Amygdala (tissue), 56 donors: ENCODE measurements at regions not wholly inside any gene's neighbourhood (a gene's known extent, or its start where the extent isn't known, plus 50 kb on each side); places are given as distances from the start of the nearest gene placed in this dataset.

Experiments
- DNase-seq, 56 donors: peaks; one replicate each; lab custom pipeline; 2025; lab: John Stamatoyannopoulos, UW

GRCh38 chr13:30128095-30128494 is 179.3 kb downstream of the KATNAL1 start:
- no peak for DNase-seq

DNA sequence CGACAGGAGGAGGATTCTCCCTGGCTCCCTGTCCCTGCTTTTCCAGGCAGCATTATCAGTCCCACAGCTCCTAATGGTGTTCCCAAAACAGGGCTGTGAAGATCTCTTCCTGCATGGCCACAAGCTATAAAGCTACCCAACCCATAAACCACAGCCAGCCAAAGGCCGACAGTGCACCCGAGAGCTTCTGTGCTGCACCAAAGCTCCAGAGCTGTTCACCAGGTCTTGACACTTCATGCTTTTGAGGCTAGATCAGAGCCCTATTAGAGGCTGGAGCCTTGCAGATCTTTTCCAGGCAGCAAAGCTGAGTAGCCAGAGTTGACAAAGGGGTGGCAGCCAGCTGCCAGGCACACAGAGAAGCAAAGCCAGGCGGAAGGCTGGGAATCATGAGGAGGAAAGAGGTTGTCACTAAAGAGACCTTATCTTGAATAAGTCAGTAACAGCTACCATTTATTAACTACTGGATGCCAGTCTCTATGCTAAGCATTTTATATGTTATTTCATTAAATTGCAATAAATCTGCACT is 180.4 kb downstream of the KATNAL1 start:
- no peak for DNase-seq

GRCh38 chr13:30125422-30126073 is 181.8 kb downstream of the KATNAL1 start:
- peak in 2 of 56 donors; percentile 10 to 20 for DNase-seq

GRCh38 chr13:30124131-30124768 is 183.1 kb downstream of the KATNAL1 start:
- no peak for DNase-seq

GRCh38 chr13:30123575-30123974 is 183.8 kb downstream of the KATNAL1 start:
- DNase-seq: no peak

DNA sequence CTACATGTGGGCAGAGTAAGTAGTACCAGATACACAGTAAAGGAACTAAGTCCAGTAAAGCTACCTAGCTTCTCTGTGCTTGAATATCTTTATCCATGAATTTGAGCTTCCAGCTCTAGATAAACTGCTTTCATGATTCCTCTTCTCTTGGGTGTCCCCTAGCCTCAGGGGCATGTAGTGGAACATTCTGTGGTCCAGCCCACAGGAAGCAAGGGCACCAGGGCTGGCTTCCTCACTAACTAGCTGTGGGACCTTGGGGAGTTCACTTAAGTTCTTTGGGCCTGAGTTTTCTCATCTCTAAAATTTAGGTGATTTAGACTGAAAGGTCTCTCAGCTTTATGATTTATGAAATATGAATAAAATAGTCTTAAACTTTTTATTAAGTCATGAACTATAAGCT is 185.7 kb downstream of the KATNAL1 start:
- no peak for DNase-seq

GRCh38 chr13:30121244-30121643 is 186.1 kb downstream of the KATNAL1 start:
- DNase-seq: no peak

DNA sequence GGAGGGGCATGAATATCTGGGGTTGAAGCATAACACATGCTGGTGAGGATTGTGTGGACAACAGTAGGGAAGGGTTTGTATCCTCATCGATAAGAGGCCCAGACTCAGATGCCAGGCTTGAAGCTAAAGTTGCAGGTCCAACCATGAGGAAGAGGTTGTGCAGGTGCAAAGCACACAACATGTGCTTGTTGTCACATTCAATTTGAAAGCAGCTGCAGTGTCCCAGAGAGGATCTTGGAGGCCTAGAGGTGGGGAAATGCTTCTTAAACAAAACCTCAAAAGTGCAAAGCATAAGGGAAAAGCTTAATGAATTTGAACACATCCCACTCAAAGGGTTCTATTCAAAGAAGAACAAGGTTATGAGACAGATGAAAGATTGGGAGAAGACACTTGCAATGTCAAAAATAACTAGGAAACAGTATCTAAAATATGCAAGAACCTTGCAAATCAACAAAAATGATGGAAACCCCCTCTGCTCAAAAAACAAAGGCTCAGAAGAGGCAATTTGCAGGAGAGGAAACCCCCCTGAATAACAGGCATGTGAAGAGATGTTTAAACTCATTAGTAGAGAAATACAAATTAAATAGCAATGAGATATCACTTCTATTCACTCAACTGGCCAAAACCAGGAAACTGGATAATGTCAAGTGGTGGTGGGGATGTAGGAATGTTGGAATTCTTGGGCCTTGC is 187.1 kb downstream of the KATNAL1 start:
- no peak for DNase-seq

- DNase-seq: no peak
Measured at GRCh38 chr13:30119476-30119875, 187.9 kb downstream of the KATNAL1 start.

GRCh38 chr13:30116379-30116778 is 191.0 kb downstream of the KATNAL1 start:
- no peak for DNase-seq

- no peak for DNase-seq
Measured at GRCh38 chr13:30115257-30115600, 192.1 kb downstream of the KATNAL1 start.

GRCh38 chr13:30114571-30115256 is 192.6 kb downstream of the KATNAL1 start:
- peak in 55 of 56 donors; percentile 19 to 93 (median 72) for DNase-seq

- peak in 2 of 56 donors; percentile 4 to 19 for DNase-seq
Measured at GRCh38 chr13:30113983-30114570, 193.3 kb downstream of the KATNAL1 start.

DNA sequence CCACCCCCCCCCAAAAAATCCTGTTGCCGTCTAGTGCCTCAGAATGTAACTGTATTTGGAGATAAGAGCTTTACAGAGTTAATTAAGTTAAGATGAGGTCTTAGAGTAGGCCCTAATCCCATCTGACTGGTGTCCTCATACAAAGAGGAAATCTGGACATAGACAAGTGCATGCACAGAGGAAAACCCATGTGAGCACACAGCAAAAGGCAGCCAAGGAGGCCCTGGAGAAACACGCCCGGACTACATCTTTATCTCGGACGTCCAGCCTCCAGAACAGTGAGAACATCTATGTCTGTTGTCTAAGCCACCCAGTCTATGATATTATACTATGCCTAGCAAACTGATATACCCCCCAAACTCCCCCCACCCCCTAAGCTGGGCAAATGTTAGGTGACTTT is 193.8 kb downstream of the KATNAL1 start:
- no peak for DNase-seq

DNA sequence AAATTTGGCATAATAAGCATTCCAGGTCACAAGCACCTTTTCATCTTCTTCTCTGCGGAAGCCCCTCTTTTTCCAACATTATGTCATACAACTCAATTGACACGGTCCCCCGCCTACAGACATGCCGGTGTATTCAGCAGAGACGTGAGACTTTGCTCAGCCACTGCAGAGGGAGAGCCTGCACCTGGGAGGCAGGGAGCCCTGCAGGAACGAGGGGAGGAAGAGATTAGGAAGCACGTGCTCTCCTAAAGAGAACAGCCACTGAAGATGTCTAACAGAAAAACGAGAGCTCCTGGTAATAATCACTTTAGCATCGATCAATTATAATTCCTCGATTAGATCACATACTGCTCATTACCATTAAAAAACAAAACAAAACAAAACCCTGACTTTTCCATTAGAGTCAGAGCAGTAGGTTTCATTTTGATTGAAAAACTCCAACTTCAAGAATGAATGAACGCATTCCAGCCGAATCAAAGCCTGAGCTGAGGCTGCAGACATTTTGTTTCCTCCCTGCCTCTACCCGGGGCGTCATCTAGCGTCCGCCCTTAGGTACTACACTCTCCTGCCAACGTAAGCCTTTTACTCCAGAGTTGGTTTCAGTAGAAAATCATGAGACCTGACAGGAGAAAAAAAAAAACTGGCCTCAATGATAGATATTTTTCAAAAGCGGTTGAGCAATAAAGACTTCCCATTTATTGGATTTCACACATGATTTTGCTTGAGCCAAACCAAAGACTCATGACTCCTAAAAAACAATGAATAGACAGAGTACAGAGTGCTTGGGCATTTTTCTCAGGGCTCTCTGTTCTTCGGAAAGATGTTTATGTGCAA is 194.5 kb downstream of the KATNAL1 start:
- peak in 52 of 56 donors; percentile 5 to 84 (median 54) for DNase-seq

DNA sequence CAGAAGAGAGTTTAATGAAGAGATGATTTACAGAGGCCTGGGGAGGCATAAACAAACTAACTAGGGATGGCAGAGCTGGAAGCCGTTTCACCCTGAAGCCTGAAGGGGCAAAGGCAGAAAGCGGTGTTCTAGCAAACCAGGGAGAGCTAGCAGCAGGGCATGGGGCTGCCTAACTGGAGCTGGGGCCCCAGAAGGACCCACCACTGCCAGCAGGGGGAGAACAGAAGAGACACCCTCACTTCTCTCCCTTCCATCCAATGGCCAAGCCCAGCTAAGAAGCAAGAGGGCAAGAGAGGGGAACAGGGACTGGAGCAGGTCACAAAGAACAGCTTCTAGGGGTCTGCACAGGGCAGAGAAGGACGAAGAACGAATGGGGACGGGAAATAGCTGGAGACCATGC is 195.5 kb downstream of the KATNAL1 start:
- no peak for DNase-seq

DNA sequence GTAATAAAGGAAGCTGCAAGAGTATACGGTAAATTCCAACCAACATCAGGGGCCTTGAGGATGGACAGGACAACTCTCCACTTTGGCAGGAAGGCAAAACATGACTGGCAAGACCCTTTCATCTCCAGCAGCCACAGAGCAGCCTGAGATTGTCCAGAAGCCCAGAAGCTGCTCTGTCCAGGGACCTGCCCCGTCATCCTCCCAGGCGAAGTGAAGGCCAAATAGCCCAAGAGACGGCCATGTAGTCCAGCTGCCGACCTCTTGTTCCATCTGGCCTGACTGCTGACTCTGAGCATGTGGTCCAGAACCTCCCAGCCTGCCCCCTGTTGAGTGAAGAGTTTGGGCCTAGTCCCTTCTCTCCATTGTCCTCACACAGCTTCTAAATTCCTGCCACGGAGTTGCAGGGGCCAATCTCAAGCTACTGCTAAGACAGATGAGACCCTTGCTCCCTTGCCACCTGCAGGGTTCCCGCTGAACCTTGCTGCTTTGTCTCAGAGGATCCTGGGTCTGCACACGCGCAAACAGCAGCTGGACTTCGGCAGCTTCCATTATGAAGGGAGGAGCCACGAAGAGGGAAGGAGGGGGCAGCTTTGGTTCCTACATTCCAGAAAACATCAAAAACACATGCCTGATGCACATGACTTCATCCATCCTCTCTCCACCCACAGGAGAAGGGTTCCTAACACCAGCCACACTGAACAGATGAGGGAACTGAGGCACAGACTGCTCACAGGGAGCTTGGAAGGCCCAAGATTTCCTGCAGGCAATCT is 196.9 kb downstream of the KATNAL1 start:
- no peak for DNase-seq

GRCh38 chr13:30109471-30110135 is 197.7 kb downstream of the KATNAL1 start:
- DNase-seq: no peak

GRCh38 chr13:30108913-30109237 is 198.5 kb downstream of the KATNAL1 start:
- DNase-seq: no peak
